Activated CD4-positive, alpha-beta T cell treated with anti-CD3 and anti-CD28 coated beads, Interleukin-2, amount 10 ng/mL, durations not matched to agents 24 days and 14 days (primary cell): ENCODE measurements at regions not wholly inside any gene's neighbourhood (a gene's known extent, or its start where the extent isn't known, plus 50 kb on each side); places are given as distances from the start of the nearest gene placed in this dataset.

Source experiments
- DNase-seq: peaks from one replicate; pipeline ENCODE4 v3.0.0; 2022
- H3K27ac Mint-ChIP-seq: one replicate; pipeline ENCODE4 v1.8.0; 2022; ENCODE audit warnings: mild to moderate bottlenecking, mixed read lengths
- H3K27me3 Mint-ChIP-seq: one replicate; pipeline ENCODE4 v1.8.0; 2022; ENCODE audit warnings: mixed read lengths
- H3K36me3 Mint-ChIP-seq: one replicate; pipeline ENCODE4 v1.8.0; 2022; ENCODE audit warnings: low read depth, mild to moderate bottlenecking, mixed read lengths
- H3K4me1 Mint-ChIP-seq: one replicate; pipeline ENCODE4 v1.8.0; 2021; ENCODE audit warnings: mixed read lengths
- H3K4me3 Mint-ChIP-seq: one replicate; pipeline ENCODE4 v1.8.0; 2022; ENCODE audit warnings: mild to moderate bottlenecking, moderate library complexity, mixed read lengths
- H3K9me3 Mint-ChIP-seq: one replicate; pipeline ENCODE4 v1.8.0; 2021; ENCODE audit warnings: mixed read lengths
- intact Hi-C: fragments of 100-400 bp; cut with micrococcal nuclease; formaldehyde crosslinking; loops from one replicate; pipeline ENCODE4 v1.15.1; 2023

- H3K27me3 Mint-ChIP-seq: peaks cover 28% of the 10 kb centered on the region
- H3K4me3 Mint-ChIP-seq: no peak overlapping the region
- H3K36me3 Mint-ChIP-seq: no peaks in the 10 kb centered on the region
- no peak overlapping the region for H3K27ac Mint-ChIP-seq
- no peaks in the 10 kb centered on the region for H3K9me3 Mint-ChIP-seq
- DNase-seq: no peak
- H3K4me1 Mint-ChIP-seq: no peaks in the 10 kb centered on the region
- intact Hi-C loops: no loop called here
Observed at GRCh38 chr9:95588724-95589588, 72.2 kb upstream of the PTCH1 start.

GRCh38 chr9:95587021-95587964 is 70.5 kb upstream of the PTCH1 start:
- H3K9me3 Mint-ChIP-seq: no peaks in the 10 kb centered on the region
- no peak overlapping the region for H3K27ac Mint-ChIP-seq
- peaks cover 19% of the 10 kb centered on the region for H3K27me3 Mint-ChIP-seq
- no peak overlapping the region for H3K4me3 Mint-ChIP-seq
- no peaks in the 10 kb centered on the region for H3K4me1 Mint-ChIP-seq
- H3K36me3 Mint-ChIP-seq: no peaks in the 10 kb centered on the region
- intact Hi-C loops: no loop called here
- no peak for DNase-seq

- intact Hi-C loops: no loop called here
- Mint-ChIP-seq H3K4me3 (no peak overlapping the region), H3K36me3 (no peaks in the 10 kb centered on the region), H3K27ac (no peak overlapping the region), H3K9me3 (no peaks in the 10 kb centered on the region), H3K27me3 (peaks cover 14% of the 10 kb centered on the region), H3K4me1 (no peaks in the 10 kb centered on the region)
- DNase-seq: no peak
Observed at GRCh38 chr9:95586326-95586725, 69.6 kb upstream of the PTCH1 start.

GRCh38 chr9:95585824-95586223 is 69.1 kb upstream of the PTCH1 start:
- Mint-ChIP-seq H3K27ac (no peak overlapping the region), H3K4me3 (no peak overlapping the region), H3K4me1 (no peaks in the 10 kb centered on the region), H3K27me3 (peaks cover 14% of the 10 kb centered on the region), H3K36me3 (no peaks in the 10 kb centered on the region), H3K9me3 (no peaks in the 10 kb centered on the region)
- intact Hi-C loops: no loop called here
- DNase-seq: no peak

- Mint-ChIP-seq H3K27me3 (peaks cover 6% of the 10 kb centered on the region), H3K4me3 (no peak overlapping the region), H3K36me3 (no peaks in the 10 kb centered on the region), H3K4me1 (no peaks in the 10 kb centered on the region), H3K9me3 (no peaks in the 10 kb centered on the region), H3K27ac (no peak overlapping the region)
- no peak for DNase-seq
- intact Hi-C loops: no loop called here
Observed at GRCh38 chr9:95584176-95584575, 67.4 kb upstream of the PTCH1 start.

GRCh38 chr9:95581900-95582299 is 65.1 kb upstream of the PTCH1 start:
- H3K27ac Mint-ChIP-seq: no peak overlapping the region
- DNase-seq: no peak
- intact Hi-C loops: no loop called here
- no peaks in the 10 kb centered on the region for H3K4me1 Mint-ChIP-seq
- H3K9me3 Mint-ChIP-seq: no peaks in the 10 kb centered on the region
- H3K4me3 Mint-ChIP-seq: no peak overlapping the region
- no peaks in the 10 kb centered on the region for H3K36me3 Mint-ChIP-seq
- H3K27me3 Mint-ChIP-seq: peaks cover 4% of the 10 kb centered on the region

- H3K4me3 Mint-ChIP-seq: no peak overlapping the region
- no peaks in the 10 kb centered on the region for H3K36me3 Mint-ChIP-seq
- intact Hi-C loops: no loop called here
- H3K27me3 Mint-ChIP-seq: peaks cover 4% of the 10 kb centered on the region
- H3K9me3 Mint-ChIP-seq: no peaks in the 10 kb centered on the region
- no peak overlapping the region for H3K27ac Mint-ChIP-seq
- no peaks in the 10 kb centered on the region for H3K4me1 Mint-ChIP-seq
- no peak for DNase-seq
Observed at GRCh38 chr9:95580812-95581761, 64.3 kb upstream of the PTCH1 start.

GRCh38 chr9:95574866-95575553 is 58.2 kb upstream of the PTCH1 start:
- Mint-ChIP-seq H3K27me3 (peaks cover 24% of the 10 kb centered on the region), H3K4me1 (peaks cover 7% of the 10 kb centered on the region), H3K4me3 (no peak overlapping the region), H3K36me3 (no peaks in the 10 kb centered on the region), H3K27ac (no peak overlapping the region), H3K9me3 (no peaks in the 10 kb centered on the region)
- DNase-seq: no peak
- intact Hi-C loops: no loop called here

GRCh38 chr9:95574176-95574575 is 57.4 kb upstream of the PTCH1 start:
- Mint-ChIP-seq H3K4me1 (peaks cover 8% of the 10 kb centered on the region), H3K9me3 (no peaks in the 10 kb centered on the region), H3K27ac (no peak overlapping the region), H3K36me3 (no peaks in the 10 kb centered on the region), H3K4me3 (no peak overlapping the region), H3K27me3 (peaks cover 28% of the 10 kb centered on the region)
- intact Hi-C loops: no loop called here
- no peak for DNase-seq

- Mint-ChIP-seq H3K36me3 (no peaks in the 10 kb centered on the region), H3K4me1 (peaks cover 8% of the 10 kb centered on the region), H3K27ac (no peak overlapping the region), H3K27me3 (peaks cover 32% of the 10 kb centered on the region), H3K9me3 (no peaks in the 10 kb centered on the region), H3K4me3 (no peak overlapping the region)
- no peak for DNase-seq
- intact Hi-C loops: no loop called here
Observed at GRCh38 chr9:95573463-95573862, 56.7 kb upstream of the PTCH1 start.

- no peaks in the 10 kb centered on the region for H3K9me3 Mint-ChIP-seq
- H3K27ac Mint-ChIP-seq: no peak overlapping the region
- peaks cover 32% of the 10 kb centered on the region for H3K27me3 Mint-ChIP-seq
- H3K4me1 Mint-ChIP-seq: peaks cover 8% of the 10 kb centered on the region
- no peaks in the 10 kb centered on the region for H3K36me3 Mint-ChIP-seq
- H3K4me3 Mint-ChIP-seq: no peak overlapping the region
- DNase-seq: no peak
- intact Hi-C loops: no loop called here
Observed at GRCh38 chr9:95572381-95573151, 55.8 kb upstream of the PTCH1 start.

- Mint-ChIP-seq H3K27me3 (peaks cover 35% of the 10 kb centered on the region), H3K9me3 (no peaks in the 10 kb centered on the region), H3K27ac (no peak overlapping the region), H3K4me1 (peaks cover 8% of the 10 kb centered on the region), H3K4me3 (no peak overlapping the region), H3K36me3 (no peaks in the 10 kb centered on the region)
- no peak for DNase-seq
- intact Hi-C loops: no loop called here
Observed at GRCh38 chr9:95570646-95571045, 53.9 kb upstream of the PTCH1 start.
